ENCODE measurements at regions not wholly inside any gene's neighbourhood (a gene's known extent, or its start where the extent isn't known, plus 50 kb on each side); places are given as distances from the start of the nearest gene placed in this dataset.

DNA sequence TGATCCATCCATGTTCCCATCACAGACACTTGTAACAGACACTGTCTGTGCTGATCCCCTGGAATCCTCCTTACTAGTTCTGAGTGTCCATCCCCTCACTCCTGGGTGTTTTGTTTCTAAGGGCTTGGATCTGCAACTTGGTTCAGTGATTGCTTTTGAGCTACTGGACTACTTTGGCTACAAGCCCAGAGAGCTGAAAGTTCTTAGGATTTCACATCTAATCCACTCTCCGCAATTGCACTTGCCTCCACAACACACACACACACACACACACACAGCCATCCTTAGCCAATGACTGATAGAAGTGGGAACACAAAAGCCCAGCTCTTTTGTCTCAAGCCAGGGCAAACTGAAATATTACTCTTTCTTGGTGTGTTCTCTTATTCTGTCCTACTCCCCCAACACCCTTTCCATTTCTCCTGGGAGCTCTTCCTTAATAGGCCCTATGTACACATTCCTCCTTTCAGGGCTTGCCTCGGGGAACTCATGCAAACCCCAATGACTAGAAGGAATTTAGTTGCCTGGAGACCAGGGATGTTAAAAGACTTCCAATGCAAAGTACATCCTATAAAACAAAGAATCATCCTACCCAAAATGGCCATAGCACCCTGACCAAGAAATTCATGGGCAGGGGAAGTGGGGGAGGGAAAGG lies 206.1 kb upstream of the UBE2E2 start:
- TF ChIP-seq POLR2A (IDR thresholded peaks at IDR 0.05; ENCODE audit: low read length) (no peak), GATA1 (IDR thresholded peaks at IDR 0.05; ENCODE audit: low read depth, low read length) (no peak)

Measured in erythroblast (primary cell).